ENCODE measurements at regions not wholly inside any gene's neighbourhood (a gene's known extent, or its start where the extent isn't known, plus 50 kb on each side); places are given as distances from the start of the nearest gene placed in this dataset.
A peak's percentile ranks its signal among the peaks of the same experiment; 100 is the strongest.
"Not testable (repeated sequence)": the region's sequence is repeated elsewhere in the genome, so short reads cannot be mapped to it uniquely, and the experiment has no call there.

GRCh38 chr5:173413471-173413982, 85.3 kb upstream of the STC2 start:
- DNase-seq, result peak; percentile 17

- no peak for DNase-seq
Observed at GRCh38 chr5:173412566-173412965, 84.4 kb upstream of the STC2 start.

GRCh38 chr5:173411791-173412555, 83.8 kb upstream of the STC2 start:
- no peak for DNase-seq

GRCh38 chr5:173410459-173411233, 82.4 kb upstream of the STC2 start:
- DNase-seq, result no peak

GRCh38 chr5:173408946-173409345, 80.7 kb upstream of the STC2 start:
- DNase-seq, result no peak

- DNase-seq, result no peak
Observed at GRCh38 chr5:173399851-173400250, 71.6 kb upstream of the STC2 start.

- no peak for DNase-seq
Observed at GRCh38 chr5:173397516-173397915, 69.3 kb upstream of the STC2 start.

- DNase-seq, result peak; percentile 26
Observed at GRCh38 chr5:173396311-173396993, 68.2 kb upstream of the STC2 start.

- no peak for DNase-seq
Observed at GRCh38 chr5:173395933-173396308, 67.7 kb upstream of the STC2 start.

- DNase-seq, result no peak
Observed at GRCh38 chr5:173395257-173395932, 67.2 kb upstream of the STC2 start.

- no peak for DNase-seq
Observed at GRCh38 chr5:173394701-173395100, 66.5 kb upstream of the STC2 start.

- no peak for DNase-seq
Observed at GRCh38 chr5:173392172-173392571, 64.0 kb upstream of the STC2 start.

GRCh38 chr5:173391031-173391430, 62.8 kb upstream of the STC2 start:
- DNase-seq, result no peak

- not testable (repeated sequence) for DNase-seq
Observed at GRCh38 chr5:173387293-173387692, 59.1 kb upstream of the STC2 start.

- peak; percentile 32 for DNase-seq
Observed at GRCh38 chr5:173385832-173386360, 57.7 kb upstream of the STC2 start.

GRCh38 chr5:173383711-173384110, 55.5 kb upstream of the STC2 start:
- no peak for DNase-seq

- DNase-seq, result no peak
Observed at GRCh38 chr5:173378727-173379126, 50.5 kb upstream of the STC2 start.
